ENCODE measurements at regions not wholly inside any gene's neighbourhood (a gene's known extent, or its start where the extent isn't known, plus 50 kb on each side); places are given as distances from the start of the nearest gene placed in this dataset.
"Not testable (repeated sequence)": the region's sequence is repeated elsewhere in the genome, so short reads cannot be mapped to it uniquely, and the experiment has no call there.

- no peak for DNase-seq
Measured at GRCh38 chr11:128057786-128058395, 529.5 kb downstream of the ETS1 start.

GRCh38 chr11:128055576-128056217 lies 531.7 kb downstream of the ETS1 start:
- DNase-seq, result no peak

- no peak for DNase-seq
Measured at GRCh38 chr11:128053981-128054931, 533.1 kb downstream of the ETS1 start.

- no peak for DNase-seq
Measured at GRCh38 chr11:128052912-128053641, 534.3 kb downstream of the ETS1 start.

- DNase-seq, result no peak
Measured at GRCh38 chr11:128048121-128048520, 539.2 kb downstream of the ETS1 start.

GRCh38 chr11:128047026-128047425 lies 540.3 kb downstream of the ETS1 start:
- no peak for DNase-seq

- DNase-seq, result no peak
Measured at GRCh38 chr11:128046213-128046612, 541.1 kb downstream of the ETS1 start.

- DNase-seq, result no peak
Measured at GRCh38 chr11:128045094-128045725, 542.1 kb downstream of the ETS1 start.

GRCh38 chr11:128042290-128042751 lies 545.0 kb downstream of the ETS1 start:
- DNase-seq, result no peak

- no peak for DNase-seq
Measured at GRCh38 chr11:128040603-128041002, 546.8 kb downstream of the ETS1 start.

GRCh38 chr11:128039140-128040021 lies 548.0 kb downstream of the ETS1 start:
- DNase-seq, result no peak

- DNase-seq, result no peak
Measured at GRCh38 chr11:128036556-128037093, 550.7 kb downstream of the ETS1 start.

GRCh38 chr11:128036006-128036405 lies 551.4 kb downstream of the ETS1 start:
- no peak for DNase-seq

GRCh38 chr11:128031538-128032134 lies 555.7 kb downstream of the ETS1 start:
- not testable (repeated sequence) for DNase-seq

GRCh38 chr11:128029219-128029722 lies 558.1 kb downstream of the ETS1 start:
- DNase-seq, result no peak

GRCh38 chr11:128026596-128026995 lies 560.8 kb downstream of the ETS1 start:
- DNase-seq, result no peak

GRCh38 chr11:128022761-128023160 lies 564.6 kb downstream of the ETS1 start:
- no peak for DNase-seq

- DNase-seq, result no peak
Measured at GRCh38 chr11:128022007-128022368, 565.4 kb downstream of the ETS1 start.

GRCh38 chr11:128021349-128022006 lies 565.9 kb downstream of the ETS1 start:
- DNase-seq, result no peak

GRCh38 chr11:128018692-128019091 lies 568.7 kb downstream of the ETS1 start:
- no peak for DNase-seq

Data from NCI-H2171 (cell line).